Kidney capillary endothelial cell (primary cell): ENCODE measurements at regions not wholly inside any gene's neighbourhood (a gene's known extent, or its start where the extent isn't known, plus 50 kb on each side); places are given as distances from the start of the nearest gene placed in this dataset.
"Not testable (repeated sequence)": the region's sequence is repeated elsewhere in the genome, so short reads cannot be mapped to it uniquely, and the experiment has no call there.

Experiments used
- DNase-seq: peaks from one replicate; pipeline ENCODE4 v3.0.0-alpha.2; 2018; ENCODE audit warnings: low spot score

DNA sequence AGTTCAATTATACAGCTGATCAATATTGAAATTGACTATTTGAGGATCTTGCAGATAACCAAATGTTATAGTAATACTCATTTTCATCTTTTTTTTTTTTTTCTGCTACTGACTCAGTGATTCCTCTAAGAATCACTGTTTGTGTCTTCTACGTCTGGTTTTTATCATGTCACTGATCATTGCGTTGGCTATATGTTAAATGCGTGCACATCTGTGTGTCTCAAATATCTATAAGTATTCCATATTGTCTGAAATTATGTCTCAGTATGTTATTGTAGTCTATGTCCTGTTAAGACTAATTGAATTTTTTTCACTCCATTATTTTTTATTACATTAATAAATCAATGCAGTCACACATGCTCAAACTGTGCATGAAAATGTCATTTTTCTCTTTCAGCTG lies 200.5 kb downstream of the PCDH20 start:
- DNase-seq = no peak

DNA sequence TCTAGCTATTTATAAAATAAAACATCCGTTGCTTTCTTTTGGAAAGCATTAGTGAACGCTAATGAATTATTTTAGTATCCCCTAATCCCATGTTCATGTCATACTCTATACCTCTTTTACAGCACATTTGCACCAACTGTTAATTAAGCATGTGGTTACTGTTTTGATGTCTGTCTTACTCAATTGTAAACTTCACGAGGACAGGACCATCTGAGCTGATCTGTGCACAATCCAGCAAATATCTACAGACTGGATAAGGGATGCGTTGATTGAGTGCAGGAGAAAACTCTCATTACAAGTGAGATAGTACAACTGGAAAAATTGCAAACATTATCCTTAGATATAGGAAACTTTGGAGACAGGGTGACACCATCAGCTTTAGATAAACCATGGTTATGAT lies 201.1 kb downstream of the PCDH20 start:
- DNase-seq = no peak

DNA sequence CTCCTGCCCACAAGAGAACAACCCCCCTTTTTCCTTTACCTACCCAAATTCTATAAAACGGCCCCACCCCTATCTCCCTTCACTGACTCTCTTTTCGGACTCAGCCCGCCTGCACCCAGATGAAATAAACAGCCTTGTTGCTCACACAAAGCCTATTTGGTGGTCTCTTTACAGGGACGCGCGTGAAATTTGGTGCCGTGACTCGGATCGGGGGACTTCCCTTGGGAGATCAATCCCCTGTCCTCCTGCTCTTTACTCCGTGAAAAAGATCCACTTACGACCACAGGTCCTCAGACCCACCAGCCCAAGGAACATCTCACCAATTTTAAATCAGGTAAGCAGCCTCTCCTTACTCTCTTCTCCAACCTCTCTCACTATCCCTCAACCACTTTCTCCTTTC lies 209.8 kb downstream of the PCDH20 start:
- not testable (repeated sequence) for DNase-seq

DNA sequence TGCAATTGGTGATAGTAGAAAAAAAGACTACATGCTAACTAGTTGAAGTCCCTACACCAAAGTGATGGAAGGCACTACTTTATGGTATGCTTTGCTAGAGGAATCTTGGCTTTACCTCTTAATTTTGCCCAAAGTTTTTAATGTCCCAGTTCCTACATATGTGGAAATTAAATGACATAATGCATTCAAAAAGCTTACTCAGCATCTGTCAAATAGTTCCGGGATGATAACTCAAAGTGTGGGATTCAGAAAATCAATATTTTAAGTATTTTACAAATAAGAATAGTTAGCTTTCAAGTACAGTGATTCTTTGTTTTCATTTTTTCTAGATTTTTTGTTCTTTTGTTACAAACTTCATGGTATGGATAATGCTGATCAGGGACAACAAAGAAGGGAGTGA lies 211.6 kb downstream of the PCDH20 start:
- DNase-seq = no peak

DNA sequence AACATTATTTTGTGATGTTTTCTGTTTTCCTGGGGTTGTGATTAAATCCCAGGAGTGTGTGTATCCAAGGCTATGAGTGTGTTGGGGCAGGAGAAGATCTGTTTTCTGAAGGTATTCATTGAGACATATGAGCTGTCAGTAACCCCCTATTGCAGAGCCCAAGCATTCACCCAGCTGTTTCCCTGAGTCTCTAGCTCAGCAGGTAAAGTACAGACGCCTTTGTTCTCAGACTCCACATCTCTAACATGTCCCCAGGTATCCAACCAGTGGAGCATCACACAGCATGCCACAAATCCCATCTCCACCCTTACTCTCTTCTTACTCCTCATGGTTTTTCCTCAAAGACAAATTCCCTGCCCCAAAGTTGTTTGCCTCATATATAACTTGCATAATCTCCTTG lies 213.6 kb downstream of the PCDH20 start:
- DNase-seq = no peak

- no peak for DNase-seq
These were observed 222.8 kb downstream of the PCDH20 start for GRCh38 chr13:61192826-61193225.

GRCh38 chr13:61188057-61188456 lies 227.6 kb downstream of the PCDH20 start:
- DNase-seq = no peak

- DNase-seq = no peak
These were observed 228.2 kb downstream of the PCDH20 start for GRCh38 chr13:61187471-61187870.

DNA sequence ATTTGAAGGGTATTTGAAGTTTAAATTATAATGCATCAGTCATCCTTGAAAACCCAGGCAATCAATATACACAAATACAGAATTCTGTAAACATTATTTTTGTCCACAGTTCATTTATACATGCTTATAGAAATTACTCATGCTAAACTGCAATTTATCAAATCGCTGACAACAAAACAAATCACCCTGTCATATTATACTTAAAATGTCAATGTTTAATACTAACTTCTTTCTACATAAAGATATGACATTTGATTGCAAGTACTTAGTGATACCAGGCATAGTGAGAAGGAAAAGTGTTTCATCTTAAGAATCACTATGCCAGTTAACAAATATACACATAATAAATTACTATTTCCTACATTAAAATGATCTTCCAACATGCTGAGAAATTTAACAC lies 232.0 kb downstream of the PCDH20 start:
- DNase-seq = no peak

DNA sequence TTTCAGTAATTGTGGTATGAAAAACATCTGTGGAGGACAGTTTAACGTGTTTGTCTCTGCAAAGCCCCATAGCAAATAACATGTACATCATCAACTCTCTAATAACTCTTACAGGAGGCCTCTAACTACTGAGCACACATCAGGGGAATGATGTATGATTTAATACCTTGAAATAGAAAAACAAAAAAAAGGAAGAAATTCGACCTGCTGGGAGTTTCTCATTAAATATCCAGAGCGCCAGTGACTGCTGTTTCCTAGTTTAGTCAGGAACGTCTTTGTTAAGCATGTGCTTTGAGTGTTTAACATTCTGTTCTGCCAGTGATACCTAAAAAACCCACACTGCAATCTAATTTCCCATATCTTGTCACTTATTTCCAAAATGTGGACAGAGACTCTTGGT lies 235.4 kb downstream of the PCDH20 start:
- no peak for DNase-seq

DNA sequence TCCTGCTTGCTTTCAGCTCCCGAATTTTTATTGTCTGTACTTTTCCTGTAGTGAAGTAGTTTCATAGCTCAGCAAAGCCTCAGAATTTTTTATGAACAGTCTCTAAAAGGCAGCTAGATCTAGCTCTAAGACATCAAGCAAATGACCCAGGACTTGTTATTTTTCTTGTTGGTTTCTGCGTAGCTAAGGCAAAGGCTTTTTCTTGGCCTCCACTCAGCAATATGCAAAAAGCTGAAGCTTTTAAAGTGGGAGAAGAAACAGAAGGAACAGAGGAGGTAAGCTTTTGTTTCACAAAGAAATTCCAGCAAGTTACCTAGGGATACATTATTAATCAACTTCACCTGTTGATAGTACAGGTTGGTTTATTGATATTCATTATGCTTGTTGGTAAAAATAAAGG lies 235.9 kb downstream of the PCDH20 start:
- no peak for DNase-seq

- DNase-seq = no peak
These were observed 244.8 kb downstream of the PCDH20 start for GRCh38 chr13:61170856-61171255.

GRCh38 chr13:61162636-61163035 lies 253.0 kb downstream of the PCDH20 start:
- DNase-seq = no peak

- DNase-seq = no peak
These were observed 253.5 kb downstream of the PCDH20 start for GRCh38 chr13:61162106-61162505.

GRCh38 chr13:61156753-61157152 lies 258.9 kb downstream of the PCDH20 start:
- DNase-seq = no peak

DNA sequence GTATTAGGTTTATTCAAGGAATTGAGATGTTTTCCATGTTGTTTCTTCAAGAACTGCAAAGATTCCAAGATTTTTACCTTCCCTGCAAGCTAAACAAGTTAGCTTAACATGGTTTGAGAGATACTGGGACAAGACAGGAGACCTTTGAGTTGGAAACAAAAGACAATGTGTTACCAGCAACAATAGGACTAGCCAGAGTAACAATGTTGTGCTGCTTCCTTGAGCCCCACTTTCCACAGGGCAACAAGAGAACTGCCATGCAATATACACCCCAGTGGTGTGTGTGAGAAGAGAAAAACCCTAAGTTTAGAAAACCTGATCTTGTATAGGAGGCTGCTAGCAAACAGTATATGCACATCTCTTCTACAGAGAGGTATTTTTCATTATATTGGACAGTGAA lies 264.6 kb downstream of the PCDH20 start:
- no peak for DNase-seq

- DNase-seq = no peak
These were observed 266.3 kb downstream of the PCDH20 start for GRCh38 chr13:61149331-61149730.

DNA sequence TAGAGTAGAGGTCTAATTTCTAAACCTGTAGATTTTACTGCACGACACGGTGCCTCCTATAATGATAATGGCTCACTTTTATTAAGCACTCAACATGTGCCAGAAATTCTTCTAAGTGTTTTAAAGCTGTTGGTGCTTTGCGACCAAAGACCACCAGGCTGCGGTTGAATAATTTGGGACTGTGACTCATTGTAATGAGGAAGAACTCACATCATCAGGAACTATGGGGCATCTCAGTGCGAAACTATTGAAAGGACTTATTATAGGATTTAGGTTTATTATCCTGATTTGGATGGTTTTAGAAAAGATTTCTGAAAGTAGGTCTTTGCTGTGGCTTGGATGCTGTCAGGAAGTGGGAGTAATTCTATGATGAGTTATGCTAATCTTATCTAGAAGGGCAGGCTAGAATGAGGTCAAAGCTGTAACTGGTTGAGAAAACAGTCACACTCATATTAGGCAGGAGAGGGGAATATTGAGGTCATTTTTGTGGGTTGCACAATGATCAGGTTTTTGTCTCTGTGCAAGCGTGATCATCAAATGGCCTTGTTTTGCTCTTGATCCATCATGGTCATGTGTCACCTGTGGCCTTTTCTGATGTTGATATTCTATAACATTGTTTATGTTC lies 266.8 kb downstream of the PCDH20 start:
- DNase-seq = no peak

- DNase-seq = no peak
These were observed 267.4 kb downstream of the PCDH20 start for GRCh38 chr13:61148211-61148610.

GRCh38 chr13:61146571-61146970 lies 269.1 kb downstream of the PCDH20 start:
- no peak for DNase-seq

GRCh38 chr13:61146158-61146557 lies 269.5 kb downstream of the PCDH20 start:
- DNase-seq = no peak

DNA sequence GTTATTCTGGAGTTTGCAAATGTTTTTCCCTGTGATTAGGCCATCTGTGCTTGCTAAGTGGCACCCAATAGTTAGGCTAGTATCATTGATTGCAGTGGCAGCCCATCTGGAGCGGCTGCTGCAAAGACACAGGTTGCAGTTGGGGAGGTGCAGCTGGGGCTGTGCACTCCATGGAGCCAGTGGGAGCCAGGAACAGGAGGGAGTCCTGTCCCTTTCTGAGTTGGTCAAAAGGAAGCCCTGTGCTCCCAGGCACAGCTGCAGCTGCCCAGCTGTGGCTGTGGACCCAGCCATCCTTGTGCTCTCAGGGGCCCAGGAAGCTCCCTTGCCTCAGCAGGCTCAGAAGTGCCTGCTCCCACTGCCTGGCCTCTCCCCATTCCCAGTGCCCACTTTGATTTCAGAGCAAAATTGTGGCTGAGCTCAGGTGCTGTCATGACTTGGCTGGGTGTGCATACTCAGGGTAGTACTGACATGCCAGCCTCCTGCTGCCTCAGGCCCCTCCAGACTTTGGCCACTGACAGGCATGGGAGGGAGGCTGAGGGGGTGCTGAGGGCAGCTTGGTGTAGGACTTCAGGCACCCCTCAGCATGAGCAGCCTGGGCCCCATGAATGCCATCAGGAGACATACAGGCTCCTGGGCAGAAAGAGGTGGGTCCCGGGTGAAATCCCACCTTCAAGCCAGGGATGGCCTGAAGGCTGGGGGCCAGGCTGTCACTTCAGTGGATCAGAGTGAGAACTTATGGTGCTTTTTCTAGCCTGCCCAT lies 270.6 kb downstream of the PCDH20 start:
- no peak for DNase-seq

DNA sequence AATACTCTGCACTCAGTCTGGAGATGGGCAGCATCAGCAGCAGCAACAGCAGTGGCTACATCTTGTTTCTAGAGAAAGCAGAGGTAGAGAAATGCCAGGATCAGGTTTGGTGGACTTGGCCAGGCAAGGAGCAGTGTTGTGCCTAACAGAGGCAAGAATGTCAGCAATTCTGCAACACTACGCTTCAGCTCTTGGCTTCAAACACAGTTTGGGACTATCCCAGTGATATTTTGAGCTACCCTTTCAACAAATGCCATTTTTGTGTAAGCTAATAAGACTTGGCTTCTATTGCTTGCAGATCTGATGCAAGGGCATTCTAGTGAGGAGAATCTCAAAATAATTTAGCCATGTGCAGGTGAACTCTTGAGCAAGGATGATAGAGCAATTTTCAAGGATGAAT lies 271.3 kb downstream of the PCDH20 start:
- no peak for DNase-seq

DNA sequence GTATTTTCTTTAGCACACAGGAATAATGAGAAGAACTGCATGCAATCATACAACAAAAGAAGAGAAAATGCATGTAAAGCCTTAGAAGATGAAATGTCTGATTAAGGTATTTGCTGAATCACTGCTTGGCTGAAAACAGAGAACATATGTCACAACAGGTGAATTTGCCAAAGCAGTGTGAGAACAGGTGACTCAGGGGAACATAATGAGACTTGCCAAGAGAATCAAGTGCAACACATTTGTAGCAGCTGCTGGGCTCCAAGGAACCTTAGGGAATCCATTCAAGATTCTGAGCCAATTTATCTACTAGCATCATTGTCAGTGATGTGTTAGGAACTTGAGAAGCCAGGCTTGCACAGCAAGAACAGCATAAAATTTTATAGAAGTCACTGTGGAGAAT lies 273.1 kb downstream of the PCDH20 start:
- no peak for DNase-seq
